Neural cell (in vitro differentiated cells): ENCODE measurements at regions not wholly inside any gene's neighbourhood (a gene's known extent, or its start where the extent isn't known, plus 50 kb on each side); places are given as distances from the start of the nearest gene placed in this dataset.

Experiments
- H2AFZ ChIP-seq: fragments of 200-600, 300-800 bp; sonication (generic), shearing (Covaris generic); 2 replicates; pipeline ENCODE4 v1.6.0; 2014; ENCODE audit warnings: low read depth, mild to moderate bottlenecking, antibody characterized with exemption, low read length, moderate library complexity
- H3F3A ChIP-seq: fragments of 200-600 bp; shearing (Covaris generic); 2 replicates; pipeline ENCODE4 v1.6.1; 2016; ENCODE audit warnings: mild to moderate bottlenecking, moderate library complexity, mixed read lengths, antibody characterized with exemption, low read length; ENCODE audit not compliant: insufficient read depth, poor library complexity, severe bottlenecking
- H3K27ac ChIP-seq: fragments of 200-600, 300-800 bp; sonication (generic), shearing (Covaris generic); 2 replicates; pipeline ENCODE4 v1.5.1; 2014; ENCODE audit warnings: mild to moderate bottlenecking, low read length, moderate library complexity
- H3K27me3 ChIP-seq: fragments of 300-800, 200-600 bp; sonication (generic), shearing (Covaris generic); 2 replicates; pipeline ENCODE4 v1.6.0; 2014; ENCODE audit warnings: mild to moderate bottlenecking, low read depth, low read length, moderate library complexity; ENCODE audit not compliant: insufficient read depth
- H3K36me3 ChIP-seq: fragments of 300-800, 200-600 bp; sonication (generic), shearing (Covaris generic); 2 replicates; pipeline ENCODE4 v1.5.1; 2014; ENCODE audit warnings: mild to moderate bottlenecking, antibody characterized with exemption, low read length, moderate library complexity; ENCODE audit not compliant: insufficient read depth
- H3K4me2 ChIP-seq: fragments of 300-800, 200-600 bp; sonication (generic), shearing (Covaris generic); 2 replicates; pipeline ENCODE4 v1.6.0; 2014; ENCODE audit warnings: mild to moderate bottlenecking, low read length
- H3K4me3 ChIP-seq: fragments of 300-800, 200-600 bp; sonication (generic), shearing (Covaris generic); 2 replicates; pipeline ENCODE4 v1.5.1; 2014; ENCODE audit warnings: mild to moderate bottlenecking, low read length, moderate library complexity
- H3K79me2 ChIP-seq: fragments of 200-600 bp; shearing (Covaris generic); replicated peaks from 2 replicates; pipeline ENCODE4 v1.6.0; 2014; ENCODE audit warnings: mild to moderate bottlenecking, low read length, moderate library complexity; ENCODE audit not compliant: insufficient read depth
- H3K9ac ChIP-seq: fragments of 300-800, 200-600 bp; sonication (generic), shearing (Covaris generic); 2 replicates; pipeline ENCODE4 v1.6.1; 2016; ENCODE audit warnings: mild to moderate bottlenecking, low read length, mixed read lengths
- H3K9me2 ChIP-seq: fragments of 200-600 bp; shearing (Covaris generic); 2 replicates; pipeline ENCODE4 v1.6.1; 2016; ENCODE audit warnings: mild to moderate bottlenecking, low read length, mixed read lengths; ENCODE audit not compliant: insufficient read depth
- H3K9me3 ChIP-seq: fragments of 200-600, 300-800 bp; sonication (generic), shearing (Covaris generic); 2 replicates; pipeline ENCODE4 v1.6.1; 2016; ENCODE audit warnings: mild to moderate bottlenecking, mixed run types, low read length, moderate library complexity, mixed read lengths
- H4K20me1 ChIP-seq: fragments of 200-600 bp; shearing (Covaris generic); 2 replicates; pipeline ENCODE4 v1.6.1; 2016; ENCODE audit warnings: mild to moderate bottlenecking, mixed run types; ENCODE audit not compliant: insufficient read depth
- EP300 ChIP-seq: fragments of 450-650 bp; conservative IDR thresholded peaks from 2 replicates; pipeline ENCODE4 v1.6.1; 2014; ENCODE audit warnings: antibody characterized with exemption, mild to moderate bottlenecking, moderate library complexity; ENCODE audit not compliant: poor library complexity, severe bottlenecking
- EZH2 ChIP-seq: fragments of 200-600, 300-800 bp; shearing (Covaris generic), sonication (generic); IDR thresholded peaks from 2 replicates; pipeline ENCODE4 v1.6.1; 2014; ENCODE audit warnings: antibody characterized with exemption, low read length, borderline replicate concordance, mild to moderate bottlenecking; ENCODE audit not compliant: insufficient read depth, poor library complexity, severe bottlenecking
- MXI1 ChIP-seq: fragments of 450-650 bp; conservative IDR thresholded peaks from 2 replicates; pipeline ENCODE4 v1.6.1; 2014; ENCODE audit warnings: antibody characterized with exemption, mild to moderate bottlenecking; ENCODE audit not compliant: poor library complexity, severe bottlenecking
- POLR2AphosphoS5 ChIP-seq: IDR thresholded peaks from 2 replicates; pipeline ENCODE4 v1.6.1; 2012
- RAD21 ChIP-seq: fragments of 450-650 bp; conservative IDR thresholded peaks from 2 replicates; pipeline ENCODE4 v1.6.1; 2014; ENCODE audit warnings: antibody characterized with exemption, mild to moderate bottlenecking, moderate library complexity
- REST ChIP-seq: IDR thresholded peaks from 2 replicates; pipeline ENCODE4 v1.6.1; 2012; ENCODE audit warnings: borderline replicate concordance
- SMC3 ChIP-seq: fragments of 450-650 bp; conservative IDR thresholded peaks from 2 replicates; pipeline ENCODE4 v1.6.1; 2014; ENCODE audit warnings: antibody characterized with exemption, mild to moderate bottlenecking, moderate library complexity; ENCODE audit not compliant: poor library complexity
- TAF1 ChIP-seq: IDR thresholded peaks from 2 replicates; pipeline ENCODE4 v1.6.1; 2012; ENCODE audit warnings: low read depth
- TF ChIP-seq, protein P1 (sequence below): fragments of 450-650 bp; IDR thresholded peaks from 2 replicates; pipeline ENCODE4 v1.5.1; 2014; ENCODE audit warnings: antibody characterized with exemption, mild to moderate bottlenecking, moderate library complexity; ENCODE audit not compliant: poor library complexity, severe bottlenecking

DNA sequence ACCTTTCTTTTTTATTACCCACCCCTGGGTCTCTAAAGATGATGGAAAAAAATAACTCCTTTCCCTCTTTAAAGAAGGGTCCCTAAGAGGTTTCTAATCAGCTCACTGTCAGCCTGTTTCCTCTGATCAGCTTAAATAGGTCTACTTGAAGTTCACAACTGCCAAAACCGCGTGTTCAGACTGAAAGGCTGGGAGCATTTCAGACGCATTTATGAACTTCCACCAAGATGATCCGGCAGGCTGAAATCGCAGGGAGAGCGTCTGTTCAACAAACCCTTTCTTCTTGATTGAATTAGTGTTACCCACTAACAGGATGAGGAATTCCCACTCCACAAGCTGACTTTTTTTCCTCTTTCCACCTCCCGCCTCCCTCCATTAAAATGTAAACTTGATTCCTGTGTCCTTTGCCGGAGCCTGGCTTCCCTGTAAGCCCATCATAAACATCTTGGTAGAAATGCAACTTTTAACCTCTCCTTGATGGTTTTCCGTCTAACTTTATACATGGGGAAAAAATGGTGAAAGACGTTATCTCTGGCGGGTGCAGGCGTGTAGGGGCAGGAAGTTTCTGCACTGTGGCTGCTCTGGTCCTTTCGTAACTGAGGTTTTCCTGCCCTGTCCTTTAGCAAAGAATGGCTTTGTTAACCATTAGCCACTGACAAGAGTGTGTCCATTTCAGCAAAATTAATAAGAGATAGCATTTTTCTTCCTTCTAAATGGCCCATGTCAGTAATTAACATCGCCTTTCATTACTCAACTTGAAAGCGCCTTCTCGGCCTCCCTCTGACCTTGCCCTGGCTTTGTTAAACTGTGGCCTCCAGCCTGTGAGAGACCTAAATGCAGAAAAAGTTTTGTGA lies 130.7 kb downstream of the BAMBI start:
- Histone ChIP-seq H3K27me3 (no peaks in the 10 kb centered on the region), H3K79me2 (no peaks in the 10 kb centered on the region), H3K36me3 (no peaks in the 10 kb centered on the region), H3K9me2 (no peaks in the 10 kb centered on the region), H3K4me2 (no peak overlapping the region), H3F3A (no peaks in the 10 kb centered on the region), H3K27ac (no peak overlapping the region), H4K20me1 (no peaks in the 10 kb centered on the region), H2AFZ (no peak overlapping the region), H3K9ac (no peak overlapping the region), H3K4me3 (no peak overlapping the region), H3K9me3 (no peaks in the 10 kb centered on the region)
- no peak for TF ChIP-seq RAD21
- no peak for TF ChIP-seq EZH2
- no peak for TF ChIP-seq TAF1
- no peak for TF ChIP-seq POLR2AphosphoS5
- no peak for TF ChIP-seq REST
- TF ChIP-seq MXI1: no peak
- TF ChIP-seq EP300: no peak
- no peak for TF ChIP-seq SMC3
- TF ChIP-seq, protein P1, sequence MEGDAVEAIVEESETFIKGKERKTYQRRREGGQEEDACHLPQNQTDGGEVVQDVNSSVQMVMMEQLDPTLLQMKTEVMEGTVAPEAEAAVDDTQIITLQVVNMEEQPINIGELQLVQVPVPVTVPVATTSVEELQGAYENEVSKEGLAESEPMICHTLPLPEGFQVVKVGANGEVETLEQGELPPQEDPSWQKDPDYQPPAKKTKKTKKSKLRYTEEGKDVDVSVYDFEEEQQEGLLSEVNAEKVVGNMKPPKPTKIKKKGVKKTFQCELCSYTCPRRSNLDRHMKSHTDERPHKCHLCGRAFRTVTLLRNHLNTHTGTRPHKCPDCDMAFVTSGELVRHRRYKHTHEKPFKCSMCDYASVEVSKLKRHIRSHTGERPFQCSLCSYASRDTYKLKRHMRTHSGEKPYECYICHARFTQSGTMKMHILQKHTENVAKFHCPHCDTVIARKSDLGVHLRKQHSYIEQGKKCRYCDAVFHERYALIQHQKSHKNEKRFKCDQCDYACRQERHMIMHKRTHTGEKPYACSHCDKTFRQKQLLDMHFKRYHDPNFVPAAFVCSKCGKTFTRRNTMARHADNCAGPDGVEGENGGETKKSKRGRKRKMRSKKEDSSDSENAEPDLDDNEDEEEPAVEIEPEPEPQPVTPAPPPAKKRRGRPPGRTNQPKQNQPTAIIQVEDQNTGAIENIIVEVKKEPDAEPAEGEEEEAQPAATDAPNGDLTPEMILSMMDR: no peak

GRCh38 chr10:28808693-28809092 lies 131.4 kb downstream of the BAMBI start:
- Histone ChIP-seq H3K36me3 (no peaks in the 10 kb centered on the region), H3K4me2 (no peak overlapping the region), H3K9ac (no peak overlapping the region), H3K4me3 (no peak overlapping the region), H3K9me3 (no peaks in the 10 kb centered on the region), H3F3A (no peaks in the 10 kb centered on the region), H2AFZ (no peak overlapping the region), H3K79me2 (no peaks in the 10 kb centered on the region), H4K20me1 (no peaks in the 10 kb centered on the region), H3K27me3 (no peaks in the 10 kb centered on the region), H3K27ac (no peak overlapping the region), H3K9me2 (no peaks in the 10 kb centered on the region)
- TF ChIP-seq TAF1: no peak
- TF ChIP-seq EZH2: no peak
- TF ChIP-seq, protein P1: no peak
- TF ChIP-seq POLR2AphosphoS5: no peak
- no peak for TF ChIP-seq EP300
- TF ChIP-seq MXI1: no peak
- TF ChIP-seq RAD21: no peak
- no peak for TF ChIP-seq REST
- no peak for TF ChIP-seq SMC3
